GM21825 (cell line): ENCODE measurements at regions not wholly inside any gene's neighbourhood (a gene's known extent, or its start where the extent isn't known, plus 50 kb on each side); places are given as distances from the start of the nearest gene placed in this dataset.
"Not testable (repeated sequence)": the region's sequence is repeated elsewhere in the genome, so short reads cannot be mapped to it uniquely, and the experiment has no call there.

ENCODE experiments used
- ATAC-seq: cut with Tn5 transposase; IDR thresholded peaks from one replicate; pipeline ENCODE4 v1.9.1; 2021; ENCODE audit warnings: mild to moderate bottlenecking, moderate library complexity; ENCODE audit not compliant: unreplicated experiment

DNA sequence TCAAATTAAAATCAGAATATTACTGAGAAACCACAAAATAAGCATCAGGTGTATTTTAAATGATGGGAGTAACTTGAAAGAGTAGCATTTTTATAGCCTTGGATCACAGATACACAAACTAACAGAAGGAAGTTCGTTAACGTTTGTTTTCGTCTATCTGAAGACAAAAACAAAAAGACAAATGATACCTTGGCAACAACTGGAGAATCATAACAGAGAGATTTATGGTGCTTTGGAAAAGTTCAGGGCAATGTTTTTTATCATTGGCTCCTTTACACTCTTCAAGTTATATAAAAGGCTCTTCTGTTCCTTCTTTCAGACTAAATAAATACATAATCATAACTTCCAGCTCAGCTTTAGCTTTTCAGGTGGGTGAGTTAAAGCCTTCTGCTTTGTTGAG, 128.1 kb upstream of the VLDLR start:
- no peak for ATAC-seq

DNA sequence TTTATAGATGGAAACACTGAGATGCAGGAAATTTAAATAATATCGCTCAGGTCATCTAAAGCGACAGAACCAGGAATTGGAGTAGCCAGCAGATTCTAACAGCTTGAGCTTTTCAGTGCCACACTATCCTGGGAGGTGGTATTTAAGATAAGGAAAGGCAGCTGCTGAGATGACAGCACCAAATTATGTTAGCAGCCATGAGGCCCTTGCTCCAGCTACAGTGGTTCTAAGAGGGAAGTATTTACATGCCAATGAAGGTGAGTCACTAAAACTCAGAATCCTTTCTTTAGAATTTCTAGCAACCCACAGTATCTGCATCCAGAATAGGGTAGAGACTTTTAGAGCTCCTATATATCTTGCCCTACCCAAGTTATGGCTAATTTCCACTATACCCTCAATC, 127.0 kb upstream of the VLDLR start:
- ATAC-seq, result no peak

DNA sequence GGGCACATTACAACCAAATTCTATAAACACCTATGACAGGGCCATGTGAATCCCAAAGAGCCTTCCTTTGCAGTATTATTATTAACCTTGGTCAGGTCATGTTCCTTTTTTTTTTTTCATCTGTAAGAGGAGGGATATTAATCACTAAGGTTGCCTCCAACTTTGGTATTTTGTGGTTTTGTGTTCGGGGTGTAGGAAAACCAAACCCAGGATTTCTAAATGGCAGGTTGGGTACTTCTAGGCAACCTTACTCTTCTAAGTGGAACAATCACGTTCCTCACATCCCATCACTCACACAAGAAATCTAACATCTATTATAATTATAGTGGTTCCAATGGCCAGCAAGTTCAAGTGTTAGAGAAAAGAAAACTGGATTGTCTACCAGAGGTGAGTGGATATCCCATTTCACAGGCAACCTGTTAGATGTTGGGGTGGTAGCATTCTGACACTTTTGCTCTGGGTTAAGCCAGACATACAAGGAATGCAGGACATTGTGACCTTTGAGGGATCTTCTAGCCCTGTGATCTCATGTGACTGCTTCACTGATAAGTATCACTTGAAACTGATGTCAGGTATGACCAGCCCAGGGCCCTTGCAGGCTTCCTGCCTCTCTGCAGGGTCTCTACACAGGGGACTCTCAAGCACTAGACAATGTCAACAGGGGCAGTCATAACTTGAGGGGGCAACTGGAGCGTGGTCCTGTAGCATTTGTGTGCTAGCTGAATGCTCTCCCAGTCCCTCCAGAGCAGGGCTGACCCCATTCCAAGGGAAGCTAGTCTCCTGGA, 126.2 kb upstream of the VLDLR start:
- ATAC-seq, result no peak

- ATAC-seq, result no peak
Measured at GRCh38 chr9:2496169-2496568, 125.4 kb upstream of the VLDLR start.

DNA sequence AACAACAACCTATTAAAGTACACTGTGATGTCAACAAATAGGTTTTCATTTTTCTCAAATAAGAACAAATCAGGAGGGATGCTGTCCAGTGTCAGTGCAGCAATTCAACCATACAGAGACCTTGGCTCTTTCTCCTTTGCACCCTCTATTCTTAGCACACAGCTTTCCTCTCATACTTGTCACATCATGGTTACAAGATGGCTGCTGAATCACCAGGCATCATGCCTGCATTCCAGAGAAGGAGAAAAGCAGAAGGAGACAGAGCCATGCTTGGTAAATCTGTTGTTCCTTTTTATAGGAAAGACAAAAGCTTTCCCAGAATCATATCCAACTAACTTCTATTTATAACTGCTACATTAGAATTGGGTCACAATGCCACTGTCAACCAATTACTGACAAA, 124.7 kb upstream of the VLDLR start:
- ATAC-seq, result no peak

- no peak for ATAC-seq
Measured at GRCh38 chr9:2497666-2498400, 123.8 kb upstream of the VLDLR start.

- no peak for ATAC-seq
Measured at GRCh38 chr9:2502210-2502609, 119.4 kb upstream of the VLDLR start.

GRCh38 chr9:2502760-2503159, 118.8 kb upstream of the VLDLR start:
- no peak for ATAC-seq

DNA sequence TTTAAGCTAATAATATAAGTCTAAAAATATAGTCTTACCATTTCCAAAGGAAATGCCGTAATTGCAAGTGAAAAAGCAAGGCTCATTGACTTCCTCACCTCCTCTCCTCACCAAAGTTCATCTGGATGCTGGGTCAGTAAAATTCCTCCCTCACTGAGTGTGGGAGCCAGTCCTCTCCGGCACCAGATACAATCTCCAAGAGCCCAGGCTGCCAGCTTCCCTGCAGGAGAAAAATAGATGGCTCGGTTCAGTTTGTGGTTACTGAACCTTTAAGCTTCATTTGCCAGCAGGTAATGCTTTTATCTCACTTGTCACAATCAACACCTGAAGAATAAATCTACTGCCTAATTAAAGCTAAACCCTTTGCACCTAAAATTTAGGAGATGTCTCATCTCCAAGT, 115.3 kb upstream of the VLDLR start:
- no peak for ATAC-seq

DNA sequence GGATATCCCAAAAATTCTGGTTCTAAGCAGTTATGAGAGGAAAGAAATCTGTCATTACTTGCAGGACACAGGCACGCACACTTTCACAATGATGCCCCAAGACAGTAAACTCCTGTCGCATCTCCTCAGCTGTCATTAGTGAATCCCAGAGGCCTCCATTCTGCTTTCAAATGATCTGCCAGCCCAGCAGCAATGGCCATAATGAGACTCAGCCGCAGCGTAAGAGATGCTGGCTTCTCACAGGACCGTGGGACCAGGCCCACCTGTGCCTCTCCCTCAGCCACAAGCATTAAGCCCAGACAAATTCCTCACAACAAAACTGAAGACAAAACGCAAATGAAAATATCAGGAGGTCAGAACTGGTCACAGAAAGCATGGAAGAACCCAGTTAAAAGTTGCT, 98.0 kb upstream of the VLDLR start:
- ATAC-seq, result no peak

DNA sequence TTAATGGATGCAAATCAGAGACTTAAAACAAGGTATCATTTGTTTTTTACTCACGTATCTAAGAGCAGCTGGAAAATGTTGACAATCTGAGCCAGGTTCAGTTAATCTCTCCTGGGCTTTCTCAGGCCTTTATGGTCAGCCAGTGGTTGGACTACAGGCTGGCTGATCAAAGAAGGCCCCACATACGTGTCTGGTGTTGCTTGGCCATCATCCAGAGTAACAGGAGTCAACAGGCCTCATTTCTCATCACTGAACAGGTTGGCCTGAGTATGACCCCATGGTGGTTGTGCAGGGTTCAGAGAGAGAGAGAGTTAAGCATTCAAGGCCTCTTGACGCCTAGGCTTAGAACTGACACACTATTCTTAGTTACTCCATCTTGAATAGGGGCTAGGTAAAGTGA, 97.0 kb upstream of the VLDLR start:
- ATAC-seq, result no peak

DNA sequence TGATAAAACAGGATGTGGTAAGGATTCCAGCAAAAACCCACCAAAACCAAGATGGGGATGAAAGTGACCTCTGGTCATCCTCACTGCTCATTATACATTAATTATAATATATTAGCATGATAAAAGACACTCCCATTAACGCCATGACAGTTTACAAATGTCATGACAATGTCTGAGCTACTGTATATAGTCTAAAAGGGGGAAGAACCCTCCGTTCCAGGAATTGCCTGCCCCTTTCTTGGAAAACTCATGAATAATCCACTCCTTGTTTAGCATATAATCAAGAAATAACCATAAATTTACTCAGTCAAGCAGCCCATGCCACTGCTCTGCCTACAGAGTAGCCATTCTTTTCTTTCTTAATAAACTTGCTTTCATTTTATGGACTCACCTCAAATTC, 96.4 kb upstream of the VLDLR start:
- no peak for ATAC-seq

DNA sequence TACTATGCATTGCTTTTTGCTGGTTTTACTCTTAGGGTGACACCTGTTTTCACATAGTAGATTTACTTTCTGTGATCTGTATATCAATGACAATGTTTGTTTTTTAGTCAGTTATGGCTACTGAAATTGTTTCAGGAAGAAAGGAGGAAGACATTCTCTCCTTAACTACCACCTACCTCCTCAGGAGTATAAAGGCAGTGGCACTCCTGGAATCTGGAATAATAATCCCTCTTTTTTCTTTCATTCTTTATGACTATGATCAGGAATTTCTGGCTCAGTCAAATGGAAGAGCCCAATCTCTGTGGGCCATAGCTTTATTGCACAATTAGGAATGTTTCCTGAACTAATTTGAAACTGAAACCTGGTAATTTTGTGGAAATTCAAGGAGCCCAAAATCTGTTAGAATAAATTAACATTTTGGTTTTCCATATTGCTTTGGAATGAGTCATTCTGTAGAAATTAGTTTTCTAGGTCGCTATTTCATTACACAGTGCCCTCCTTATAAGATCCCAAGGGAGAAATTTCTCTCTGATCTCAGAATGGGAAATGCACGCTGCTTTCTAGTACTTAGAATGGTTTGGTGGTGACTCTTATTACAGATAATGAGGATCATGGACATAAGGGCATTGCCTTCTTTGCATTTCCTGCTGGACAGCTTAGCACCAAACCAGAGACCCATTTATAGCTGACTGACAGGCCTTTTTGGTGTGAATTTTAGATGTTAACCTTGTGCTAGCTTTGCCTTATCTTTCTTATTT, 95.3 kb upstream of the VLDLR start:
- ATAC-seq, result no peak

DNA sequence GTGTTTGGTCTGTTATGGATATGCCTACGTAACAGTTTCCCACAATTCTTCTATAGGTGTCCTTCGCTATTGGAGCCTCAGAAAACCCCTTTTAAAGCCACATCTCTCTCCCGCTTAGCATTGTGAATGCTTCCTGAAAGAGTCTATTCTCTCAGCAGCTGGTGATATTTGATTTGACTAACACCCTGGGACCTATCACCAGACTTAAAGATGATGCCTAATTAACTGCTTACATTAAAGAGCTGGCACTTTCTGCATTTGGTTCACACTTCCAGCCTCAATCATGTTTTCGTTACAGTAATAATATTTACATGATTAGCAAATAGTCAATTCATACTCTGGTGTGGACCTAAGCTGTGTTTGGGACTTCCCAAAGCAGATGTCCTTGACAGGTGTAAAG, 90.1 kb upstream of the VLDLR start:
- ATAC-seq, result no peak

DNA sequence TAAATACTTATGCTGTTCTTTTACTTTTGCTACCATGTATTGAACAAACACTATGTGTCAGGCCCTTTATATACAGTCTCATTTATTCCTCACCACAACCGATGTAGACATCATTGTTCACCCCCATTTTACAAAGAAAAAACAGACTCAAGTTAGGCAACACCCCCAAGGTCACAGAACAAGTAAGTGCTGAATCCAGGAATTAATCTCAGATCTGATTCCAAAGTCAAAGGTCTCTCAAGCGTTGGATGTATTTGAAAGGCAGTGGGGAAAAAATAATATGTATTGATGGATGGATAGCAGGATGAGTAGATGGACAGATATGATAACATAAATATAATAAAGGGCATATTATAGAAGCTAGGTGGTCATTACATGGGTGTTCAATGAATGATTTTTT, 85.1 kb upstream of the VLDLR start:
- no peak for ATAC-seq

DNA sequence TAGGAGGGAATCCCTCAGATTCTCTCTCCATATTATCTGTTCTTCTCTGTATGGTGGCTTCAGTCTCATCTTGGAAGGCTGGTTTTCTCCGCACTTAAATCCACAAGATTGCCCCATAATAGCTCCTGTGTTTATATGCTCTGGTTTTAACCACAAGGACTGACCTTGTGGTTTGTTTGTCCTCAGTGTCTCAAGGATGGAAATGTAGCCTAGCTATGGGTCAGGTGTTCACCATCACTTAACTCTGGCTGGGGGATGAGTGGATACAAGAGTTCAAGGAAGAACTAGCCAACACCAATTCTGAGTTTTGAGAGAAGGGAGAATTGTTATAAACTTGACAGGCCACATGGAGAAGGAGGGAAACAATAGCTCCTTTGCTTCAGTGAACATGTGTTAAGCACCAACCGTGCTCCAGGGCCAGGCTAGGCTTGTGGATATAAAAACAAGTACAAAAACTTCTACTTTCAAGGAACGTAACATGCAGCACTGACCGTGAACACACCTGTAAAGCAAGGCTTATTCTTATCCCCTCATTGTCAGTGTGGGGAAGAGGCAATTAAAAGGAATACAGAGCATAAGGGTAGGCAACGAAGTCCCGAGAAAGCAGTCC, 75.6 kb upstream of the VLDLR start:
- ATAC-seq, result no peak

DNA sequence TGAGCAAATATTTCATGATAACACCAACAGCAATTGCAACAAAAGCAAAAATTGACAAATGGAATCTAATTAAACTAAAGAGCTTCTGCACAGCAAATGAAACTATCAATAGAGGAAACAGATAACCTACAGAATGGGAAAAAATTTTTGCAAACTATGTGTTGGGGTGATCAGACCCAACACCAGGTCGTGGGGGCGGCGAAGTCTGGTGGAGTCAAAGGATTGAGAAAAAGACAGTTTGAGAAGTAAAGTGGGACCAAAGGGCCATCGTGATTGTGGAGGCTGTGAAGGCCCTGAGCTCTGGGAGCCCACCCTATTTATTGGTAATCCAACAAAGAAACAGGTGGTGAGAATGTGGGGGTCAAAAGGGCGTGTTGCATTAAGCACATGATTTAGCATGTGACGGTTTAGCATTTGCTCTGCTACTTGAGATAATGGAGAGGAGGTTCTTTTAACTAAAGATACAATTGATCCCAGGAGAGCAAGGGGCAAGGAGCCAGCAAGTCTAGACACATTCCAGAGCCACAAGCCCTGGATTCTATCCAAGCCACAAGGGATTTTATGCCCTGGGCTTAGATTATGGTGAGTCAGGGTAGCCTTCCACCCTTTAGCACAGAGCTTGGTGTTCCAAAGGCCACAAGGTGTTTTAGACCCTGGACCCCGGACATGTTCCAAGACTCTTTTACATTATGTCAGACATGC, 65.5 kb upstream of the VLDLR start:
- not testable (repeated sequence) for ATAC-seq

DNA sequence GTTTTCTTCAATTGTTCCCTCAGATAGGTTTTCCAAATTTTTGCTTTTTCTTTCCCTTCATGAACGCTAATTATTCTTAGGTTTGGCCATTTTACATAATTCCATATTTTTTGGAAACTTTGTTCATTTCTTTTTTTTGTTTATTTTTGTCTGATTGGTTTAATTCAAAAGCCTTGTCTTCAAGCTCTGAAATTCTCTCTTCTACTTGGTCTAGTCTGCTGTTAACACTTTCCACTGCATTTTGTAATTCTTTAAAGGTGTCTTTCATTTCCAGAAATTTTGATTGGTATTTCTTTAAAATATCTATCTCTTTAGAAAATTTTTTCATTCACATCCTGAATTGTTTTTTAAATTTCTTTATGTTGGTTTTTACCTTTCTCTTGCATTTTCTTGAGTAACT, 63.9 kb upstream of the VLDLR start:
- ATAC-seq, result no peak

GRCh38 chr9:2559192-2560152, 62.1 kb upstream of the VLDLR start:
- ATAC-seq, result no peak

DNA sequence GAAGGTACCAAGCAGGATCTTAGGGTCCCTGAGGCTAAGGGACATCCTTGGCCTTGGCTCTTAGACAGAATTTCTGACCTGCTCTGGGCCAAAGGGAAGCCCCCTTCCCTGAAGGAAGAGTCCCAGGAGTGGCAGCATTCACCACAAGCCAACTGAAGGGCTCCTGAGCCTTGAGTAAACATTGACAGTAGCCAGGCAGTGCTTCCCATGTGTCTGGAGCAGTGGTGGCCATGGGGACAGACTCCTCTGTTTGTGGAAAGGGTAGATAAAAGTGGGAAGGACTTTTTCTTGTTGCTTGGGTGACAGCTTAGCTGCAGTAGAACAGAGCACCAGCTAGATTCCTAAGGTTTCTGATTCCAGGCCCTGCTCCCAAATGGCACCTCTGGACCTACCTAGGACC, 61.4 kb upstream of the VLDLR start:
- no peak for ATAC-seq
